HG02885 (cell line): ENCODE measurements at regions not wholly inside any gene's neighbourhood (a gene's known extent, or its start where the extent isn't known, plus 50 kb on each side); places are given as distances from the start of the nearest gene placed in this dataset.
A peak's percentile ranks its signal among the peaks of the same experiment; 100 is the strongest.

Source experiments
- ATAC-seq: cut with Tn5 transposase; IDR thresholded peaks from one replicate; pipeline ENCODE4 v1.9.1; 2021; ENCODE audit warnings: mild to moderate bottlenecking; ENCODE audit not compliant: unreplicated experiment, poor library complexity

DNA sequence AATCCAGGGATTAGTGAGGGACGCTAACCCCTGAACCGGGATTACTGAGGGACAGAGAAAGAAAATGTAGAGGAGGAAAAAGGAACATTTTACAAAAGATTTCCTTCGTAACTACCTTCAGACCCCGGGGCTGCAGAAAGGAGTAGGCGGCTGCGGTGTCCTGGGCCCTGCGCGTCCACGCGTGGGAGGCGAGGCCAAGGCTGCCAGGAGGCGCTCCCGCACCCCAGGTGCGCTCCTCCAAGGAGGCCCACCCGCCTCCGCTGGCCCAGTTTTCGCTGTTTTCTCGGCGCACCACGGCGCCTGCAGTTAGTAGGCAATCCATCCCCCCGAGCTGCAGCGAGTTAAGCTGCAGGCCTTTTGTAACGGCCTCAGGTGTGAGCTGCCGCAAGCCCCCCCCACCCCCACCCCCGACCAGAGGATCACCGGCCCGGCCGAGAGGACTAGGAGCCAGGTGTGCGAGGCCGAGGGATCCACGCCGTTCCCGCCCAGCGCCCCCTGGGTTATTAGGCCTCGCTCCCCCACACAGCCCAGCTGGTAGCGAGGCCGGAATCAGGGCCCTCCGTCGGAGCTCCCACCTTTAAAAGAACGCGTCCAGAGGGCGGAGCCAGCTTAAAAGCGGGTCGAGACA lies 380.3 kb upstream of the ARID1B start:
- no peak for ATAC-seq

GRCh38 chr6:156396068-156396771 lies 381.0 kb upstream of the ARID1B start:
- ATAC-seq: peak; percentile 65

DNA sequence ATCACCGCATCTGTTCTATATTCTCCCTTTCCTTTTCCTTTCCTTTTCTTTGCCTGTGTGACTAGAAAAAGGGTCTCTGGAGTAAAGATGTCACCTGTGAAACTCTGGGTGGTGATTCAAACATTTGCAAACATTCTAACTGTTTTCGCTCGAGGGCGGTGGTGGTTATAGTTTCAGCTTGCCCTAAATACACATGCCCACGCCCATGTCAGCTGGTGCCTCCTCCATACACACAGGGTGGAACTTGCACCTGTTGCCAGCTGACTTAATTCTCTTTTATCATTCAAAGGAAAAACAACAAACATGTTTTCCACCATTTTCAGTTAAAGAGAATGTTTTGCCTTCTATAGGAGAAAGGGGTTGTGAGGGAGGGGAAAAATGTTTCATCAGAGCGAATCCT lies 381.9 kb upstream of the ARID1B start:
- ATAC-seq: peak; percentile 57

- ATAC-seq: no peak
These were observed 384.5 kb upstream of the ARID1B start for GRCh38 chr6:156392648-156393047.

GRCh38 chr6:156391977-156392376 lies 385.2 kb upstream of the ARID1B start:
- no peak for ATAC-seq

GRCh38 chr6:156391061-156391672 lies 386.0 kb upstream of the ARID1B start:
- no peak for ATAC-seq

- ATAC-seq: no peak
These were observed 386.6 kb upstream of the ARID1B start for GRCh38 chr6:156390621-156391020.

DNA sequence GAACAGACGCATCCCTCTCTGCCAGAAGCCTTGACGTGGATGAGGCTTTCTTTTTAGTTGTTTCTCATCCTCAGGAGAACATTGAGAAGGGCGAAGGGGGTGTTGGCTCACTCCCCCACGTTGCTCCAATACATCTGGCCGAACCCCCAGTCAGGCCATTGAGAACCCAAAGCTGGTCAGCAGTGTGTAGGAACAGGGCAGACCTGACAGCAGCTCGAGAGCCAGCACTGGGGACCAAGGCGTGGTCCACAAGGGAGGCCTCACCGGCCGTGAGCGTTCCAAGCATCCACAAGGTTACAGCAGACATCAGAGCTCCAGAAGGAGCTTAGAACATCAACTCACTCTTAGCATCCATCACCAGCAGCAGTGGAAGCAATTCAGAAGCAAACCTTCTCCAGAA lies 387.9 kb upstream of the ARID1B start:
- ATAC-seq: no peak

GRCh38 chr6:156387472-156387871 lies 389.7 kb upstream of the ARID1B start:
- no peak for ATAC-seq

DNA sequence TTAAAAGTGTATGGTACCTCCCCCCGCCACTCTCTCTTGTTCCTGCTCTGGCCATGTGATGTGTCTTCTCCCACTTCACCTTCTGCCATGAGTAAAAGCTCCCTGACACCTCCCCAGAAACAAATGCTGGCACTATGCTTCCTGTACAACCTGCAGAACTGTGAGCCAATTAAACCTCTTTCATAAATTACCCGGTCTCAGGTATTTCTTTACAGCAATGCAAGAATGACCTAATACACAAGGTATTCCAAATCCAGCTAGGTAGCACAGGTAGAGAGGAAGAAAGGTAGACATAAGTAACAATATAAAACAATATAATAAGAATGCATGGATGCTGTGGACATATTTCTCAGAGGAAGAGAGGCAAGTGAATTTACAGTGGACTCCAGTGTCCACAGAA lies 394.1 kb upstream of the ARID1B start:
- ATAC-seq: no peak

GRCh38 chr6:156379392-156380289 lies 397.5 kb upstream of the ARID1B start:
- no peak for ATAC-seq

DNA sequence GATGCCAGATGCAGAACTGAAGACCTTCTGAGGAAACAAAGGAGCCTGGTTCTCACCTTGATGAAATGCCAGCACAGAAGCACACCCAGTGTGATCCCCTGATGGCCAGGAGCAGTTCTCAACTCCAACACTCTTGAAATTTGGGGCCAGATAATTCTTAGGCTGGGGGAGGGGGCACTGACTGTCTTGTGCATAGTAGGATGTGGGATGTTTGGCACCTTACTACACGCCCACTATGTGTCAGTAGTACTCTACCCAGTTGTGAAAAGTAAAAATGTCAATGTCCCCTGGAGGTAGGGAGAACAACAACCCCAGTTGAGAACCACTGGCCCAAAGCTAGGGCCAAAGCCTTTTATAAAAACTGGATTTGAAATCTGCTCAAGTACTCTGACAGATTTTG lies 398.3 kb upstream of the ARID1B start:
- ATAC-seq: no peak

- no peak for ATAC-seq
These were observed 401.1 kb upstream of the ARID1B start for GRCh38 chr6:156376091-156376490.

GRCh38 chr6:156359912-156360311 lies 417.3 kb upstream of the ARID1B start:
- ATAC-seq: no peak

DNA sequence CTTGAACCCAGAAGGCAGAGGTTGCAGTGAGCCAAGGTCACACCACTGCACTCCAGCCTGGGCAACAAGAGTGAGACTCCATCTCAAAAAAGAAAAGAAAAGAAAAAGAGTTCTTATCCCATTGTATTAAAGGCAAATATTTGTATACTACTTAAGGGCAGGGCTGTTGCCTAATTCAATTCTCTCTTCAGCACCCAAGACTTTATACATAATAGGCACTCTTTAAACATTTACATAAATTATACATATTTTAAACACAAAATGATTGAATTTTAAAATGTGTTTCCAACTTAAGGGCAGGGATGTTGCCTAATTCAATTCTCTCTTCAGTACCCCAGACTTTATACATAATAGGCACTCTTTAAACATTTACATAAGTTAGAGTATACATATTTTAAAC lies 424.3 kb upstream of the ARID1B start:
- ATAC-seq: no peak

DNA sequence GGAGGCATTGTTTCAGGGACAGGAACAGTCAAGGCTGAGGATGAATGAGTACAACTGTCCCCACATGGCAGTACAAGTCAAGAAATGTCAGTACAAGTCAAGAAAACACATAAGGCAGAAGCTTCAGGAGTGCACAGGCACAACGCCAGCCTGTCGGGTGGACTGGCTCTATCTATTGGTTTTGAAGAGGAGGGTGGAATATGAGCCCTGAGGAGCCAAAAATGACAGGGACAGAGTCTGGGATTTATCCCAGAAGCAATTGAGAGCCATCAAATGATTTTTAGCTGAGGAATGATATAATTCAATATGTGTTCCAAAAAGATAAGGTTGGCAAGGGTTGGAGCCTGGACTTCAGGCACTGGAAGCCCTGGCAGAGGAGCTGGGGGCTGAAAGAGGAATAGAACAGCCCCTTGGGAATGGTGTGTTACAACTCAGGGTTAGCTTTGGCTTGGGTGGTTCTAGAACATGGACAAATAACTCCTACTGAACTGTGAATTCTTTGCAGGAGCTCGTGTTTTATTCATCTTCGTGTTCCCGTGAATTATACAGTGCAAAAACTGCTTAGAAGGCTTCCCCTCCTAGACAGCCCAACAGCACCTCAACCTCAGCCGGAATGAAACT lies 425.7 kb upstream of the ARID1B start:
- ATAC-seq: no peak

GRCh38 chr6:156350337-156350736 lies 426.8 kb upstream of the ARID1B start:
- no peak for ATAC-seq

GRCh38 chr6:156348849-156349248 lies 428.3 kb upstream of the ARID1B start:
- ATAC-seq: no peak

DNA sequence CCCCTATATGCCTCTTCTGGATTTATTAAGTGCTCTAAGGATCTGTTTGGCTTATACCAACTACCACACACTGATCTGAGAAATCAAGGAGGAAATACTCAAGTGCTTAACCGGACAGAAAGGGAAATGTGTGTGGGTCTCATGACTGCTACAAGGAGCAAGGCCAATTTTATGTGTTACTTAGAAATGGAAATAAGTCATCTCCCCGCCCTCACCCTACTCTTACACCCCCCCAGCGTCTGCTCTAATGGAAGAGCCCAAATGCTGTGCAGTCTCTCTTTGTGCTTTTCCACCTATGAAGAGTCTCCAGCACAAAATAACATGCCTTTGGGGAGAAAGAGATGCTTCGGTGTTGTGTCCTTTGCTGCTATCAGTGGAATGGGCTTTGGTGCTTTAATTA lies 428.8 kb upstream of the ARID1B start:
- ATAC-seq: no peak

DNA sequence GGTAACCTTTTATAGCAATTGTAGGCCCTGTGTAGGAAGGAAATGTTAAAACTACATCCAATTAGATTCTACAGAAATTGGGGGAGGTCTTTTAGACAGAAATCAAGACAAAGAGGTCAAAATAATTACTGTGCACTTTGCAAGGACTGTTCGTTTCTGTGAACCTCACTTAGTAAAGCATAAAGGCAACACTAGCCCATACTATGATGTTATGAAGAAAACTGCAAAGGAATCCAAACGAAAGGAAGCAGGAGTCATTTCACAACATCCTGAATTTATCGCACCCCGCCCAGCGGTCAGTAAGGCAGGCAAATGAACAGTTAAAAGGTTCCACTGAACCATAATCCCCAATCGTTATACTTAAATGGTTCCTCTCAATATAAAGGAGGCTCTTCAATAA lies 429.5 kb upstream of the ARID1B start:
- no peak for ATAC-seq
